Spinal cord (tissue), 9 donors: ENCODE measurements at regions not wholly inside any gene's neighbourhood (a gene's known extent, or its start where the extent isn't known, plus 50 kb on each side); places are given as distances from the start of the nearest gene placed in this dataset.

Experiments used
- DNase-seq, 6 donors: peaks; one replicate each; pipeline versions ENCODE4 v3.0.0 to v3.0.0-alpha.2; 2013 to 2015; ENCODE audit warnings: low spot score in 6 of 6, low read depth in 4 of 6
- H3K27ac ChIP-seq: one replicate; pipeline ENCODE4 v1.5.1; 2013; ENCODE audit warnings: low read depth, low read length, control low read depth
- H3K27me3 ChIP-seq: one replicate; pipeline ENCODE4 v1.6.1; 2013; ENCODE audit warnings: low read length; ENCODE audit not compliant: control insufficient read depth, insufficient read depth
- H3K36me3 ChIP-seq: one replicate; pipeline ENCODE4 v1.6.1; 2013; ENCODE audit warnings: low read length; ENCODE audit not compliant: control insufficient read depth, insufficient read depth
- H3K4me1 ChIP-seq: one replicate; pipeline ENCODE4 v1.6.1; 2013; ENCODE audit warnings: low read length; ENCODE audit not compliant: control insufficient read depth, insufficient read depth
- H3K4me3 ChIP-seq: one replicate; pipeline ENCODE4 v1.5.1; 2013; ENCODE audit warnings: low read depth, low read length, control low read depth
- H3K9me3 ChIP-seq: one replicate; pipeline ENCODE4 v1.6.1; 2013; ENCODE audit warnings: low read length; ENCODE audit not compliant: control insufficient read depth, insufficient read depth
- WGBS: methylation state at CpG from one replicate; pipeline ENCODE4 v1.1.5; 2013; ENCODE audit warnings: missing lambda C conversion rate; ENCODE audit not compliant: insufficient coverage; 5-methylcytosine and 5-hydroxymethylcytosine counted together
- donor health status: healthy.

- Histone ChIP-seq H3K36me3 (no peaks in the 10 kb centered on the region), H3K27ac (no peak overlapping the region), H3K27me3 (no peaks in the 10 kb centered on the region), H3K9me3 (no peaks in the 10 kb centered on the region), H3K4me3 (no peak overlapping the region), H3K4me1 (peaks cover 13% of the 10 kb centered on the region)
- WGBS = 63% methylated on average over 2 of the region's 2 CpGs
- no peak for DNase-seq
These were observed 166.3 kb upstream of the KIF2A start for GRCh38 chr5:62139741-62140140.

- H3K4me1 ChIP-seq = peaks cover 14% of the 10 kb centered on the region
- no peaks in the 10 kb centered on the region for H3K9me3 ChIP-seq
- WGBS = no CpG with 5 or more reads among the region's 4 CpGs
- H3K27me3 ChIP-seq = no peaks in the 10 kb centered on the region
- no peak overlapping the region for H3K27ac ChIP-seq
- DNase-seq = no peak
- H3K4me3 ChIP-seq = no peak overlapping the region
- no peaks in the 10 kb centered on the region for H3K36me3 ChIP-seq
These were observed 163.7 kb upstream of the KIF2A start for GRCh38 chr5:62142351-62142750.

DNA sequence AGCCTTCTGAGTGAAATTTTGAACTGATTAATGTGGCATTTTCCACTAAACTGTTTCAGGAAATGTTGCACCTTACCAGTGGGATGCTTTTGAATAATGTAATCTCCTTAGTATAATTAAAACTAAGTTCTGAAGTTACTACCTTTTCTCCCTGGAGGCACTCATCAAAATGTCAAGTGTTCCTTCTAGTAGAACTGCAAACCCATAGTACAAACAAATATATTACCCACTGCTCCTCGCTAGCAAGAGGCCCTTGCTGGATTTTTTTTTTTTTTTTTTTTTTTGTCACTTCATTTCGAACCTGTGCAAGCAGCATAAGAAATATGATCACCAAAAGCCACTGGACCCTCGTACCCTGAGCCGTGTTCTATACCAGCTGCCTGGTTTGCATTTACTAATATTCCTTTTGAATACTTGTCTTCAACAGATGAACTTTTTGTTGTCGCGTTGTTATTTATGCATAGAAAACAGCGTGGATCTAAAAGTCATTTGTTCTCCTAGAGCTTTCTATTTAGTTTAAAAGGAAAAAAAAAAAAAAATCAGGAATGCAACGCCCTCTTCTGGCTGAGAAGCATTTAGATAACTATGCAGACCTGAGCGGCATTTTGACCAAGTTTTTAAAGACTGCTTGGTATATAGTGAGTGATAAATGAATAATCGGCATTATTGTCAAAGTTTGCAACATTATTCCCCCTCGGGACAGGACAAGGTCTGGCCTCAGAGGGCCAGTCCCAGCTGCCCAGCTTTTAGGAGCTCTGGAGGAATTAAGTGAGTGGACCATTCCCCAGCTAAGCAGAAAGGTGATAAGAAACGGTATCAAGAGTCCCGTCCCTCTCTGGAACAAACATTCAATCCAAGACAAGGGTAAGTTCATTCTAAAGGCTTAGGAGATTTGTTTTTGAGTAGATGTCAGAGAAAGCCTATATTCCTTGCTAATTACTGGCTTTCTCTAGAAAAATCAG is 162.5 kb upstream of the KIF2A start:
- Histone ChIP-seq H3K27me3 (no peaks in the 10 kb centered on the region), H3K4me3 (no peak overlapping the region), H3K36me3 (no peaks in the 10 kb centered on the region), H3K9me3 (no peaks in the 10 kb centered on the region), H3K27ac (no peak overlapping the region), H3K4me1 (peaks cover 12% of the 10 kb centered on the region)
- DNase-seq = peak in 3 of 6 donors; percentile 51 to 93 (median 79)
- WGBS = 10% methylated on average over 2 of the region's 13 CpGs

- H3K27me3 ChIP-seq = no peaks in the 10 kb centered on the region
- no peaks in the 10 kb centered on the region for H3K36me3 ChIP-seq
- H3K27ac ChIP-seq = no peak overlapping the region
- WGBS = 41% methylated on average over 3 of the region's 5 CpGs
- no peaks in the 10 kb centered on the region for H3K9me3 ChIP-seq
- peak in 2 of 6 donors; percentile 72 to 79 for DNase-seq
- H3K4me3 ChIP-seq = no peak overlapping the region
- H3K4me1 ChIP-seq = peaks cover 10% of the 10 kb centered on the region
These were observed 161.5 kb upstream of the KIF2A start for GRCh38 chr5:62144401-62145022.

DNA sequence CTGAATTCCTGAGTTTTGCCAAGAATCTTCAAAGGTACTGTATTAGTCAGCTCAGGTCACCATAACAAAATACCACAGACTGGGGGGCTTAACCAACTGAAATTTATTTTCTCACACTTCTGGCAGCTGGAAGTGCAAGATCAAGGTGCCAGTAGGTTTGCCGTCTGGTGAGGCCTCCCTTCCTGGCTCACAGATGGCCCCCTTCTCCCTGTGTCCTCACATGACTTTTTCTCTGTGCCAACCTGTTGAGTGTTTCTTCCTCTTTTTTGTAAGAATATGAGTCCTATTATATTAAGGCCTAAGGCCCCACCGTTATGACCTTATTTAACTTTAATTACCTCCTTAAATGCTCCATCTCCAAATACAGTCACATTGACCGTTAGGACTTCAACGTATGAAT is 156.1 kb upstream of the KIF2A start:
- Histone ChIP-seq H3K4me3 (no peak overlapping the region), H3K27me3 (no peaks in the 10 kb centered on the region), H3K4me1 (no peaks in the 10 kb centered on the region), H3K27ac (no peak overlapping the region), H3K36me3 (no peaks in the 10 kb centered on the region), H3K9me3 (no peaks in the 10 kb centered on the region)
- no peak for DNase-seq
- whole genome bisulfite sequencing = no CpG with 5 or more reads among the region's 4 CpGs

DNA sequence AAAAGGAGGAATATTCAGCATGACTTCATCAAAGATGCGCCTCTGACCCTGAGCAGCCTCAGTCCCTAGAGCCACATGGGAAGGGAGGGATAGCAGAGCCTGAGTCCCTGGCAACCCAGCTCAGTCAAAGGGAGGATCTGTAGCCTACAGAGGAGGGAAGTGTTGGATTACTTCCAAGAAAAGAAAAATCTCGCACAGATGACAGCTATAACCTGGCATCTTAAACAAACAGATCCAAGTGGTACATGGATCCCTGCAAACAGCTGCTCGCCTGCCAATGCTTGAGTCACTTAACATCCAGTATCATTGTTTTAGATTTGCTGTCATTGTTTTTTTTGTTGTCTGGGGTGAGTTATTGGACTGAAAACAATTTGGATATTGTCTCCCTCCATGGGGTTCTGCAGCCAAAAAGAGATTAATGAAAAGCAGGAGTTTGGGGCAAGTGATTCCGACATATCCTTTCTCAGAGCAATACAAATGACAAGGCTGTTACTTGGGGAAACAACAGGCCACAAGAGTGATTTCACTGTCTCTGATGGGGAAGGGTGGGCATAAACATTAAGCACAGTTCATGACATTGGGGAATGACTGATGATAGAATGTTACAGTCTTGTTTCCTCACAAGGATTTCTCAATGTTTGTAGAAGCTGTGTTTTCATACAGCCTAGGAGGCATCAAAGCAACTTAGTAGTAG is 153.5 kb upstream of the KIF2A start:
- no peak for DNase-seq
- Histone ChIP-seq H3K27ac (no peak overlapping the region), H3K4me3 (no peak overlapping the region), H3K4me1 (no peaks in the 10 kb centered on the region), H3K9me3 (no peaks in the 10 kb centered on the region), H3K36me3 (no peaks in the 10 kb centered on the region), H3K27me3 (no peaks in the 10 kb centered on the region)
- WGBS = 37% methylated on average over 2 of the region's 4 CpGs

DNA sequence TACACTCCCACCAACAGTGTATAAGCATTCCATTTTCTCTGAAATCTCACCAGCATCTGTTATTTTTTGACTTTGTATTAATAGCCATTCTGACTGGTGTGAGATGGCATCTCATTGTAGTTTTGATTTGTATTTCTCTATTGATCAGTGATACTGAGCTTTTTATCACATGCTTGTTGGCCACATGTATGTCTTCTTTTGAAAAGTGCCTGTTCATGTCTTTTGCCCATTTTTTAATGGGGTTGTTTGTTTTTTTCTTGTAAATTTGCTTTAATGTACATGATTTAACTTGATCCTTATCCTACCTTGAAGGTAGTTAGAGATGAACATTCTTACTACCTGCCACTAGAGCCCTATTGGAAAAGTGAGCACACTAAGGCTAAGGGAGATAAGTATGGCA is 151.2 kb upstream of the KIF2A start:
- DNase-seq = no peak
- no peaks in the 10 kb centered on the region for H3K27me3 ChIP-seq
- H3K4me1 ChIP-seq = no peaks in the 10 kb centered on the region
- no peak overlapping the region for H3K27ac ChIP-seq
- H3K9me3 ChIP-seq = no peaks in the 10 kb centered on the region
- H3K36me3 ChIP-seq = no peaks in the 10 kb centered on the region
- no peak overlapping the region for H3K4me3 ChIP-seq

DNA sequence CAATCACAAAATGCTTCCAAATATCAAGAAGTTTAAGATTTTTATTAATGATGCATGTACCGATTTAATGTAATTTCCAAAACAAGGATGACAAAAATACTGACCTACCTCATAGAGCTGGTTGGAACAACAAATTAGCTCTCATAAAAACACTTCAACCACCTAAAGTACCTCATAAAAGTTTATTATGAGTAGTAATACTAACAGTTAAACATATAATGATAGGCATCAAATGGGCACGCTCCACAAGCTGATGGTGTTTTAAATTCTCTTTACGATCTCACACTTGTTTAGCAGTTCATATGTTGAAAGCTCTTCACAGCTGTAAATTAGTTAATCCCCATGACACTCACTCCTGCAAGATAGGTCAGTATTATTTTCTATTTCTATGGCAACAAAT is 150.0 kb upstream of the KIF2A start:
- Histone ChIP-seq H3K4me1 (no peaks in the 10 kb centered on the region), H3K36me3 (no peaks in the 10 kb centered on the region), H3K9me3 (no peaks in the 10 kb centered on the region), H3K27me3 (no peaks in the 10 kb centered on the region), H3K4me3 (no peak overlapping the region), H3K27ac (no peak overlapping the region)
- DNase-seq = no peak
- no CpG with 5 or more reads among the region's 3 CpGs for WGBS

DNA sequence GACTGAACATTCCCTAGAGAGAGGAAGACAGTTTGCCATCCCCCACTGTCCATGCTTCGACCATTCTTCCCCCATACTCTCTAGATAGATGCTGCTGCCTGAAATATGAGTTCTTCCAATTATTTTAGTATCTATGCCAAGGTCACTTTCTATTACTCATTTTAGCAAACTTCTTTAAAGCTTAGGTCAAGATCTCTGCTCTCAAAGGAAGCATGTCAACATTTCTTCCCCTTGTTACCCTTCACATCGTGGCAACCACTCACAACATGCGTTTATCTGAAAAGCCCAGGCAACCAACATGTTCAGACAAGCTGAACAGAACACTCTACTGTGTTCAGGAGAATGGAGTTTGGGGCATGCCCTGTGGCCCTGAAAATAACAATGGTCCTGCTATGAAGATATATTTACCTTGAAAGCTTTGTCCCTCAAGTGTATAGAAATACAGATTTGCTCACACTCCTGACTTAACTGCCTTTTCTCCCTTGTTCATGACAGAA is 138.4 kb upstream of the KIF2A start:
- WGBS = no CpG with 5 or more reads among the region's 3 CpGs
- no peaks in the 10 kb centered on the region for H3K36me3 ChIP-seq

More for the DNA sequence above, 138.4 kb upstream of the KIF2A start:
- H3K9me3 ChIP-seq = no peaks in the 10 kb centered on the region
- no peaks in the 10 kb centered on the region for H3K27me3 ChIP-seq
- DNase-seq = no peak
- H3K4me3 ChIP-seq = no peak overlapping the region
- no peaks in the 10 kb centered on the region for H3K4me1 ChIP-seq
- no peak overlapping the region for H3K27ac ChIP-seq
